ENCODE measurements at regions not wholly inside any gene's neighbourhood (a gene's known extent, or its start where the extent isn't known, plus 50 kb on each side); places are given as distances from the start of the nearest gene placed in this dataset.

DNA sequence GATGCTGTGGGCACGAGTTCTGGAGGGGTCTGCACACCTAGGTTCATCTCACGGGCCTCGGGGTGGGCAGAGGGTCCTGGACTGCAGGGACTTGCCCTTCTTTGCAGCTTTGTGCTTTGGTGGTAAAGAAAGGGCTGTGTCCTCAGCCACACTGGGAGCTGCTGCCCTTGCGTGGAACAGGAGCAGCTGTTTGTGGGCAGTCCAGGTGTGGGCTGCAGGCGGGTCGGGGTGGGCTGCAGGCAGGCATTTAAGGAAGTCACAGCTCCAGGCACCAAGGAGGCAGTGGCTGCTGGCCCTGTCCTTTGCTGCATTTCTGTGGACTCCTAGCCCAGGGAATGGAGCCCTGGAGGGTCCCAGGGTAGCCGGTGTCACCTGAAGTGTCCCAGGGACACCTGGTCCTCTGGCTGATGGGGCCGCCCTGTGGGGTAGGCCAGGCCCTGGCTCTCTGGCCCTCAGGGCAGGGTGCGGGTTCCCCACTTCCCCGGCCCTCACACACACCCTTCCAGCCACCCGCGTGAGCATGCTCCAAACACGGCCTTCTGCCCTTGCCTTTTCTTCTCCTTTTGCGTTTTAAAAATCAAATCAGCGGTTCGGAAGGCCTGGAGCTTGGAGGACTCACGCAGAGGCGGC, 1240.3 kb downstream of the BRD1 start:
- no peaks in the 10 kb centered on the region for H3K27me3 Mint-ChIP-seq (ENCODE audit: low read depth in 2 of 2)
- ATAC-seq (no peak), DNase-seq (no peak)
- H3K9me3 Mint-ChIP-seq, result no peaks in the 10 kb centered on the region
- no peak overlapping the region for H3K4me3 ChIP-seq (ENCODE audit: low read length)
- H3K4me3 Mint-ChIP-seq, result no peak overlapping the region
- H3K27me3 ChIP-seq (ENCODE audit: control insufficient read depth, insufficient read depth, low read length), result no peaks in the 10 kb centered on the region
- no peaks in the 10 kb centered on the region for H3K9me3 ChIP-seq (ENCODE audit: control insufficient read depth, insufficient read depth, low read length)
- no peaks in the 10 kb centered on the region for H3K36me3 Mint-ChIP-seq
- H3K4me1 Mint-ChIP-seq, result no peaks in the 10 kb centered on the region
- H3K27ac ChIP-seq (ENCODE audit: low read length), result no peak overlapping the region
- H3K4me1 ChIP-seq (ENCODE audit: control insufficient read depth, insufficient read depth, low read length), result no peaks in the 10 kb centered on the region
- no peaks in the 10 kb centered on the region for H3K36me3 ChIP-seq (ENCODE audit: control insufficient read depth, insufficient read depth, low read length)
- intact Hi-C loops (cut with micrococcal nuclease), result no loop called here
- H3K27ac Mint-ChIP-seq, result no peak overlapping the region
- TF ChIP-seq, protein P1, sequence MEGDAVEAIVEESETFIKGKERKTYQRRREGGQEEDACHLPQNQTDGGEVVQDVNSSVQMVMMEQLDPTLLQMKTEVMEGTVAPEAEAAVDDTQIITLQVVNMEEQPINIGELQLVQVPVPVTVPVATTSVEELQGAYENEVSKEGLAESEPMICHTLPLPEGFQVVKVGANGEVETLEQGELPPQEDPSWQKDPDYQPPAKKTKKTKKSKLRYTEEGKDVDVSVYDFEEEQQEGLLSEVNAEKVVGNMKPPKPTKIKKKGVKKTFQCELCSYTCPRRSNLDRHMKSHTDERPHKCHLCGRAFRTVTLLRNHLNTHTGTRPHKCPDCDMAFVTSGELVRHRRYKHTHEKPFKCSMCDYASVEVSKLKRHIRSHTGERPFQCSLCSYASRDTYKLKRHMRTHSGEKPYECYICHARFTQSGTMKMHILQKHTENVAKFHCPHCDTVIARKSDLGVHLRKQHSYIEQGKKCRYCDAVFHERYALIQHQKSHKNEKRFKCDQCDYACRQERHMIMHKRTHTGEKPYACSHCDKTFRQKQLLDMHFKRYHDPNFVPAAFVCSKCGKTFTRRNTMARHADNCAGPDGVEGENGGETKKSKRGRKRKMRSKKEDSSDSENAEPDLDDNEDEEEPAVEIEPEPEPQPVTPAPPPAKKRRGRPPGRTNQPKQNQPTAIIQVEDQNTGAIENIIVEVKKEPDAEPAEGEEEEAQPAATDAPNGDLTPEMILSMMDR (IDR thresholded peaks at IDR 0.05), result no peak
- 69% methylated on average over 18 of the region's 18 CpGs for WGBS (ENCODE audit: insufficient coverage)

DNA sequence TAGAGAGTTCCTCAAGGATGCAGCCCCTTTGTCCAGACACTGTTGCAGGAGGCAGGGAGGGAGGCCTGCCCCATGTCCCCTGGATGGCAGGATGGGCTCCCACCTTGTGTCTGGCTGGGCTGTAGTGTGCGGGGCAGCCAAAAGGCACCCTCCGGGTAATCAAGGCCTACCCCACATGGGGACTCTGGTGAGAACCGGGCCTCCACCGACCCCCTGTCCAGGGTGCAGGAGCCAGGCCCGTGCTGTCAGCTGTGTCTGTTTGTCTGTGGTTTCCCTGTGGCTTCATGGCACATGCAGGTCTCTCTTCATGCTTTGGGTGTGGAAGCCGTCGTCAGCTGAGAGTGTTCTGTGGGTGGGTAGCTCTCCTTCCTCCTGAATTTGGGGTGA, 1240.9 kb downstream of the BRD1 start:
- Mint-ChIP-seq H3K4me3 (no peak overlapping the region), H3K4me1 (no peaks in the 10 kb centered on the region), H3K9me3 (no peaks in the 10 kb centered on the region), H3K27me3 (ENCODE audit: low read depth in 2 of 2) (no peaks in the 10 kb centered on the region), H3K27ac (no peak overlapping the region), H3K36me3 (no peaks in the 10 kb centered on the region)
- Histone ChIP-seq H3K9me3 (ENCODE audit: control insufficient read depth, insufficient read depth, low read length) (no peaks in the 10 kb centered on the region), H3K27me3 (ENCODE audit: control insufficient read depth, insufficient read depth, low read length) (no peaks in the 10 kb centered on the region), H3K27ac (ENCODE audit: low read length) (no peak overlapping the region), H3K4me1 (ENCODE audit: control insufficient read depth, insufficient read depth, low read length) (no peaks in the 10 kb centered on the region), H3K4me3 (ENCODE audit: low read length) (no peak overlapping the region), H3K36me3 (ENCODE audit: control insufficient read depth, insufficient read depth, low read length) (no peaks in the 10 kb centered on the region)
- WGBS (ENCODE audit: insufficient coverage), result 42% methylated on average over 7 of the region's 7 CpGs
- intact Hi-C loops (cut with micrococcal nuclease), result no loop called here
- DNase-seq, result no peak
- ATAC-seq, result no peak
- TF ChIP-seq, protein P1 (IDR thresholded peaks at IDR 0.05), result no peak

DNA sequence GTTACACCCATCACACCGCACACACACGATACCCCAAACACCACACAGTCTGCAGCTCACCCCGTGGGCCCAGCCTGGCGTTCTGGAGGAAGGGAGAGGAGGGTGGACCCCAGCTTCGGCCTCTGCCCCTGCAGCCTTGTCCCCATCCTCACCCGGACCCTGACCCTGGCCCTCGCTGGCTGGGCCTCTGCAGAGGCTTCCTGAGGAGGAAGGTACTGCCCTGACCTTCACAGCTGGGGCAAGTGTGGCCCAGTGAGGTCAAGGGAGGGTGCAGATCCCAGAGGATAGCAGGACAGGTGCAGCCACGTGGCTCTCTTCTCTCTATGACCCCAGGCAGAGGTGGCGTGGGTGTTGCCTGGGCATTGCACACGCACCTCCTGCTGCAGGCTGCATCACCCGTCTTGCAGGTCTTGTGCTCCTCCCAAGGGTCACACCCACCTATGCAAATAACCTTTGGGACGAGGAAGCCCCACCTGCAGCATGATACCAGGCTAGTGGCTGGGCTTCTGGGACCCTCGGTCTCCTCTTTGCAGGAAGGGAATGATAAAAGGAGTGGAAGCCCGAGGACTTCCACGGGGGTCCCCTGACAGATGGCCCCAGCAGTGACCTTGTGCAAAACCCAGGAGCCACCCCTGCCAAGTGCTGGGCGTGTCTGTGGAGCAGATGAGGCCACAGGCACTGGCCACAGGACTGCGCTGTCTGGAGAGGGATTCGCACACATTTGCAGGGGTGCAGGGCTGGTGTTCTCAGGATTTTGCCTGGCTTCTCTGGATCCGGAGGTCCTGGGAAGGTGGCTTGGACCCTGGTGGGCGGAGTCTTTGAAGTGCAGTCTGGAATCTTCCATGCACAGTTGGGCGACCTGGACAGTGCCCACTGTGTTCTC, 1241.5 kb downstream of the BRD1 start:
- Mint-ChIP-seq H3K4me3 (no peak overlapping the region), H3K4me1 (no peaks in the 10 kb centered on the region), H3K36me3 (no peaks in the 10 kb centered on the region), H3K27ac (no peak overlapping the region), H3K9me3 (no peaks in the 10 kb centered on the region), H3K27me3 (ENCODE audit: low read depth in 2 of 2) (no peaks in the 10 kb centered on the region)
- H3K9me3 ChIP-seq (ENCODE audit: control insufficient read depth, insufficient read depth, low read length), result no peaks in the 10 kb centered on the region
- TF ChIP-seq, protein P1 (IDR thresholded peaks at IDR 0.05), result no peak
- WGBS (ENCODE audit: insufficient coverage), result 82% methylated on average over 20 of the region's 21 CpGs
- no peaks in the 10 kb centered on the region for H3K4me1 ChIP-seq (ENCODE audit: control insufficient read depth, insufficient read depth, low read length)
- ATAC-seq (no peak), DNase-seq (no peak)
- no peaks in the 10 kb centered on the region for H3K27me3 ChIP-seq (ENCODE audit: control insufficient read depth, insufficient read depth, low read length)
- H3K27ac ChIP-seq (ENCODE audit: low read length), result no peak overlapping the region
- H3K36me3 ChIP-seq (ENCODE audit: control insufficient read depth, insufficient read depth, low read length), result no peaks in the 10 kb centered on the region
- no peak overlapping the region for H3K4me3 ChIP-seq (ENCODE audit: low read length)
- intact Hi-C loops (cut with micrococcal nuclease), result no loop called here
